Neural crest cell (in vitro differentiated cells): ENCODE measurements at regions not wholly inside any gene's neighbourhood (a gene's known extent, or its start where the extent isn't known, plus 50 kb on each side); places are given as distances from the start of the nearest gene placed in this dataset.

Experiments used
- DNase-seq: peaks from one replicate; pipeline ENCODE4 v3.0.0; 2021; ENCODE audit warnings: low read depth, mixed read lengths, low spot score
- H3K27ac Mint-ChIP-seq: one replicate; pipeline ENCODE4 v1.8.0; 2021; ENCODE audit warnings: mild to moderate bottlenecking, mixed read lengths; ENCODE audit not compliant: unreplicated experiment
- H3K27me3 Mint-ChIP-seq: 2 replicates; pipeline ENCODE4 v1.8.0; 2021; ENCODE audit warnings: low read depth, mild to moderate bottlenecking, mixed read lengths
- H3K36me3 Mint-ChIP-seq: 2 replicates; pipeline ENCODE4 v1.8.0; 2021; ENCODE audit warnings: low read depth, mild to moderate bottlenecking, mixed read lengths
- H3K4me1 Mint-ChIP-seq: 2 replicates; pipeline ENCODE4 v1.8.0; 2021; ENCODE audit warnings: mixed read lengths
- H3K4me3 Mint-ChIP-seq: one replicate; pipeline ENCODE4 v1.8.0; 2021; ENCODE audit warnings: mild to moderate bottlenecking, mixed read lengths
- H3K9me3 Mint-ChIP-seq: 2 replicates; pipeline ENCODE4 v1.8.0; 2021; ENCODE audit warnings: mixed read lengths
- CTCF ChIP-seq: fragments of 200-600 bp; sonication (generic); conservative IDR thresholded peaks from 2 replicates; pipeline ENCODE4 v1.5.0; 2021; ENCODE audit warnings: antibody characterized with exemption, mild to moderate bottlenecking

- H3K4me3 Mint-ChIP-seq, result no peak overlapping the region
- DNase-seq, result no peak
- no peaks in the 10 kb centered on the region for H3K36me3 Mint-ChIP-seq
- H3K4me1 Mint-ChIP-seq, result peaks cover 37% of the 10 kb centered on the region
- TF ChIP-seq CTCF, result no peak
- no peaks in the 10 kb centered on the region for H3K9me3 Mint-ChIP-seq
- H3K27me3 Mint-ChIP-seq, result no peaks in the 10 kb centered on the region
- no peak overlapping the region for H3K27ac Mint-ChIP-seq
Observed at GRCh38 chr1:87204921-87205320, 123.8 kb upstream of the LMO4 start.

- Mint-ChIP-seq H3K27me3 (no peaks in the 10 kb centered on the region), H3K9me3 (no peaks in the 10 kb centered on the region), H3K36me3 (no peaks in the 10 kb centered on the region), H3K4me1 (peaks cover 30% of the 10 kb centered on the region), H3K4me3 (no peak overlapping the region), H3K27ac (no peak overlapping the region)
- TF ChIP-seq CTCF, result no peak
- DNase-seq, result no peak
Observed at GRCh38 chr1:87206044-87206831, 122.4 kb upstream of the LMO4 start.

GRCh38 chr1:87208080-87208479 is 120.6 kb upstream of the LMO4 start:
- Mint-ChIP-seq H3K36me3 (no peaks in the 10 kb centered on the region), H3K4me3 (no peak overlapping the region), H3K4me1 (peaks cover 32% of the 10 kb centered on the region), H3K27me3 (no peaks in the 10 kb centered on the region), H3K9me3 (no peaks in the 10 kb centered on the region), H3K27ac (no peak overlapping the region)
- DNase-seq, result no peak
- no peak for TF ChIP-seq CTCF

- no peaks in the 10 kb centered on the region for H3K36me3 Mint-ChIP-seq
- no peaks in the 10 kb centered on the region for H3K27me3 Mint-ChIP-seq
- no peak for DNase-seq
- H3K27ac Mint-ChIP-seq, result no peak overlapping the region
- no peak for TF ChIP-seq CTCF
- no peak overlapping the region for H3K4me3 Mint-ChIP-seq
- H3K9me3 Mint-ChIP-seq, result no peaks in the 10 kb centered on the region
- H3K4me1 Mint-ChIP-seq, result peaks cover 36% of the 10 kb centered on the region
Observed at GRCh38 chr1:87208931-87209330, 119.7 kb upstream of the LMO4 start.

- Mint-ChIP-seq H3K36me3 (no peaks in the 10 kb centered on the region), H3K27ac (peak overlapping the region; percentile 53), H3K4me1 (peaks cover 24% of the 10 kb centered on the region), H3K27me3 (no peaks in the 10 kb centered on the region), H3K4me3 (no peak overlapping the region), H3K9me3 (peaks cover 8% of the 10 kb centered on the region)
- no peak for DNase-seq
- TF ChIP-seq CTCF, result no peak
Observed at GRCh38 chr1:87210151-87210550, 118.5 kb upstream of the LMO4 start.
